GM19468 (cell line): ENCODE measurements at regions not wholly inside any gene's neighbourhood (a gene's known extent, or its start where the extent isn't known, plus 50 kb on each side); places are given as distances from the start of the nearest gene placed in this dataset.

Experiments used
- ATAC-seq: cut with Tn5 transposase; IDR thresholded peaks from one replicate; pipeline ENCODE4 v1.9.1; 2021; ENCODE audit warnings: mild to moderate bottlenecking, moderate library complexity, moderate number of reproducible peaks; ENCODE audit not compliant: unreplicated experiment; ENCODE audit errors: extremely low read depth

- no peak for ATAC-seq
Measured at GRCh38 chr10:27451054-27451453, 53.0 kb upstream of the RAB18 start.

GRCh38 chr10:27450225-27450624 lies 53.9 kb upstream of the RAB18 start:
- ATAC-seq: no peak

GRCh38 chr10:27449571-27449970 lies 54.5 kb upstream of the RAB18 start:
- ATAC-seq: no peak

GRCh38 chr10:27448921-27449320 lies 55.2 kb upstream of the RAB18 start:
- ATAC-seq: no peak

- ATAC-seq: no peak
Measured at GRCh38 chr10:27447540-27447939, 56.6 kb upstream of the RAB18 start.

GRCh38 chr10:27446091-27446918 lies 57.8 kb upstream of the RAB18 start:
- ATAC-seq: no peak

- ATAC-seq: no peak
Measured at GRCh38 chr10:27445070-27445469, 59.0 kb upstream of the RAB18 start.

GRCh38 chr10:27440478-27440877 lies 63.6 kb upstream of the RAB18 start:
- no peak for ATAC-seq

- ATAC-seq: no peak
Measured at GRCh38 chr10:27440021-27440420, 64.1 kb upstream of the RAB18 start.

- ATAC-seq: no peak
Measured at GRCh38 chr10:27439101-27439500, 65.0 kb upstream of the RAB18 start.

- ATAC-seq: no peak
Measured at GRCh38 chr10:27437775-27438174, 66.3 kb upstream of the RAB18 start.

- ATAC-seq: no peak
Measured at GRCh38 chr10:27436710-27437109, 67.4 kb upstream of the RAB18 start.

- no peak for ATAC-seq
Measured at GRCh38 chr10:27433976-27434375, 70.1 kb upstream of the RAB18 start.

GRCh38 chr10:27426948-27427467 lies 77.1 kb upstream of the RAB18 start:
- ATAC-seq: no peak

- no peak for ATAC-seq
Measured at GRCh38 chr10:27413831-27414348, 90.2 kb upstream of the RAB18 start.

- ATAC-seq: no peak
Measured at GRCh38 chr10:27413387-27413786, 90.7 kb upstream of the RAB18 start.

GRCh38 chr10:27410153-27410552 lies 94.0 kb upstream of the RAB18 start:
- no peak for ATAC-seq

GRCh38 chr10:27407271-27407670 lies 96.8 kb upstream of the RAB18 start:
- ATAC-seq: no peak

- no peak for ATAC-seq
Measured at GRCh38 chr10:27399871-27400270, 104.2 kb upstream of the RAB18 start.

- ATAC-seq: no peak
Measured at GRCh38 chr10:27393961-27394360, 110.1 kb upstream of the RAB18 start.

GRCh38 chr10:27392606-27393005 lies 111.5 kb upstream of the RAB18 start:
- ATAC-seq: no peak

- ATAC-seq: no peak
Measured at GRCh38 chr10:27391916-27392315, 112.2 kb upstream of the RAB18 start.
